ENCODE measurements at regions not wholly inside any gene's neighbourhood (a gene's known extent, or its start where the extent isn't known, plus 50 kb on each side); places are given as distances from the start of the nearest gene placed in this dataset.
A peak's percentile ranks its signal among the peaks of the same experiment; 100 is the strongest.
"Not testable (repeated sequence)": the region's sequence is repeated elsewhere in the genome, so short reads cannot be mapped to it uniquely, and the experiment has no call there.

DNA sequence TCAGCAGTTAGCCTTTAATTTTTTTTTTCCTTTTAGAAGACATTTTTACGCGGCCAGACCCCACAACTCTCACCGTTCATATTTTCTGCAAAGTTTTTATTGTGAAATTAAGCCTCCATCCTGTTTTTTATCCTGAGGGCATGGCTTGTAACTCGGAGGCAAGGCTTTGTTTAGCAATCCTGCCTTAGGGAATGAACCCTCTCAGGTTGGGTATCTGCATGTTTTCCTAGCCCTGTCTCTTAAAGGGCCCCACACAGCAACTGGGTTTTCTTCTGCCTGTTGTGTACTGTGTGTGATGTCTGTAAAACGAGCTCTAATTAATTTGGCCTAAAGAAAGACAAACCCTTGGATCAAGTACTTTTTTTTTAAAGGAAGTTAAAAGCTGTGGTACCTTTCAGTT lies 130.2 kb upstream of the COBL start:
- peaks cover 9% of the 10 kb centered on the region for H3K9me3 Mint-ChIP-seq
- no peak overlapping the region for H3K27ac Mint-ChIP-seq
- H3K4me3 Mint-ChIP-seq: no peak overlapping the region
- H3K36me3 Mint-ChIP-seq: no peaks in the 10 kb centered on the region
- H3K4me1 Mint-ChIP-seq: no peaks in the 10 kb centered on the region
- H3K27me3 Mint-ChIP-seq: no peaks in the 10 kb centered on the region

DNA sequence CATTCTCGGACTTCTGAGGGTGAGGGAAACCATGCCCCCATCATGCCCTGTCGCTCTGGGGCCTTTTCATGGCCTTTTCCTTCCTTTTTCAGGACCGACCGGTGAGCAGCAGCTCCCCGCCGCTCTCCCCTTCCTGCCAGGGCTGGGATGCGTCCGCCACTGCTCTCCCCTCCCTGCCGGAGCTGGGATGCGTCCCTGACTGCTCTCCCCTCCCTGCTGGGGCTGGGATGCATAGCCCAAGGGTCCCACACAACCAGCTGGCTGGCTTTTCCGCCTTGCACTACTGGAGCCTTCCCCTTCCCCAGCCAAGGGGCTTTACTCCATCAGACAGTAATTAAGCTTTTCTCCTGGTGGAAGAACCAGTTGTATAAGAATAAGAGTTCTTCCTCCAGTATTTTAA lies 129.7 kb upstream of the COBL start:
- Mint-ChIP-seq H3K4me3 (no peak overlapping the region), H3K27me3 (no peaks in the 10 kb centered on the region), H3K27ac (no peak overlapping the region), H3K9me3 (peaks cover 9% of the 10 kb centered on the region), H3K4me1 (no peaks in the 10 kb centered on the region), H3K36me3 (no peaks in the 10 kb centered on the region)

DNA sequence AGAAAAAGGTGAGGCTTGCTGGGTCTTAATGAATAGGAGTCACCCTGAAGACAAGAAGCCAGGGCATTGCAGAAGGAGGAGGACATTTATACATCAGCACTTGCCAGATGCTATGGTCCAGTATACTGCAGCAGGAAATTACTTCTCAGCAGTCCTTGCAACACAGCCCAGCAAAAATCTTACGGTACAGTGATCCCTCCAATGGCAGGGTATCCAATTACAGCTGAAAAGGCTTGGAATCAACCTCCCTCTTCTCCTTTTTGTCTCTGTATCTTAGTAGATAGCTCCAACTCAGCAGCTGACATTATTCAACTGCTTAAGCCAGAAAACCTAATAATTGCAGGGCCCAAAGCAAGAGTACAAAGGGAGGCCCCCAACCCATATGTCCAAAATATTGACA lies 128.3 kb upstream of the COBL start:
- no peak overlapping the region for H3K4me3 Mint-ChIP-seq
- no peaks in the 10 kb centered on the region for H3K4me1 Mint-ChIP-seq

DNA sequence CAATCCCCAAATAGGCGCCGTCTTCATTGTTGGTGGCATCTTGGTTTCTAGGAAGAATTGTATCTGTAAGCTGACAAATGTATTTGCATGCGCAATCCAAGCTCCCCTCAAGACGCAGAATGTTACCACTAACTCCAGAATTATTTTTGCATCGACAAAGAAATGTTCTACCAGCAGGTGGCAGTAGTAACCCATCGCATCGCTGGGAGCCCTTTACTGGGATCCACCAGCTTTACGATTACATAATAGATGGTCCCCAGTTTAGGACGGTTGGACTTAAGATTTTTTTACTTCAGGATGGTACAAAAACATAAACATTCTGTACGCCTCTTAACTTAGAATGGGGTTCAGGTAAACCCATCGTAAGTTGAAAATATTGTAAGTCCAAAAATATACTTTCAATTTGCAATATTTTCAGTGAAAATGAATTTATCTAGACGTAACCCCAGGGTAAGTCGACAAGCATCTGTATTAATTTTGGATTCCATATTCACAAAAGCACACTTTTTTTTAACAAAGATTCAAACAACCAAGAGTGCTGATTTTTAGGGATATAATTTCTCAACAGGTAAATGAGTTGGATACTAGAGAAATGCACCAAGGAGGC lies 114.0 kb upstream of the COBL start:
- Mint-ChIP-seq H3K4me1 (no peaks in the 10 kb centered on the region), H3K27ac (no peak overlapping the region), H3K9me3 (no peaks in the 10 kb centered on the region), H3K36me3 (no peaks in the 10 kb centered on the region), H3K27me3 (peaks cover 5% of the 10 kb centered on the region), H3K4me3 (no peak overlapping the region)

More for the DNA sequence above, 128.3 kb upstream of the COBL start:
- Mint-ChIP-seq H3K9me3 (peaks cover 9% of the 10 kb centered on the region), H3K27ac (no peak overlapping the region), H3K36me3 (no peaks in the 10 kb centered on the region), H3K27me3 (no peaks in the 10 kb centered on the region)

DNA sequence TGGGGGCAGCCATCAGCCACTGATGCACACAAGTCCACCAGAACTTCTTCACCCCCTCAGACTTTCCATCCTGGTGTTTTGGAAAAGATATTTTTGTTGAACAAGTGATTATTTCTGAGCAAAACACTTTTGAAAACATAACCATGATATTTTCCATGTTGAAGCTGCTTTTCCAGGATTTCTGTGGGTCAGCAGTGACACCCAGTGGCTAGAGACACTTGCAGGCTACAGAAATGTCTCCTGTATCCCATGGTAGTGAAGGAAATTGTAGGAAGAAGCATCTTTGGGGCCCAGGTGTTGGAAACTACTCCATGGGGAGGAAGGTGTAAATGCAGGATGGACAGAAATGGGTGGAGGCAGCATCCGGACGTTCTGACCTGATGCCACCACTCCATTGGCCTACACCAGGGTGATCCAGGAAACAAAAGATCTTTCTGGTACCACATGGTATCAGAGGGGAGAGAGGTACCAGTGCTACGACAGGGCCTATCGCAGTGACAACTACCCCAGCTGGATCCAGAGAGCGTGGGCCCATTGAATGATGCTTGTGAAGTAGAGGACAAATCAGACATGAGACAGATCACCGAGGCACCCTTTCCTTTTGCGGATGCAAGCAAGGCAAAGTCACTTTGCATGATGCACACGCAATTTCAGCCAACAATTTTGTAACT lies 111.7 kb upstream of the COBL start:
- H3K27ac Mint-ChIP-seq: no peak overlapping the region
- H3K4me3 Mint-ChIP-seq: no peak overlapping the region
- peaks cover 3% of the 10 kb centered on the region for H3K27me3 Mint-ChIP-seq
- H3K9me3 Mint-ChIP-seq: no peaks in the 10 kb centered on the region
- no peaks in the 10 kb centered on the region for H3K4me1 Mint-ChIP-seq
- no peaks in the 10 kb centered on the region for H3K36me3 Mint-ChIP-seq

DNA sequence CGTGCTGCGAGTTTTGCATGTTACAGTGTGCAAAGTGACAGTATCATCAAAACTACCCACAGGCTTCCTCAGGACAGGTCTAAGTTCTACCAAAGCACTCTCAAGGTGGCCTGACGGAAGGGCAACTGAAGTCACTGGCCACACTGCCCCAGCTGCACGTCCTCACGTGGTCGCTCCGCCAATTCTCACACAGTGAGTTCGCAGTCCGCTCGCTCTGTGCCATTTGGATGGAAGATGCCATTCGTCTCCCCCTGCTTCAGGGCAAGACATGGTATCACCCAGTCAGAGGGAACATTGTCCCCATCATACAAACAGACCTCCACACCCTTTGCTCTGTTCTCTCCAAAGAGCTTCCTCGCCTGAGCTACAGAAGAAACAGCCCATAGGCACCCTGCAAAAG lies 109.6 kb upstream of the COBL start:
- no peaks in the 10 kb centered on the region for H3K36me3 Mint-ChIP-seq
- peaks cover 3% of the 10 kb centered on the region for H3K27me3 Mint-ChIP-seq
- H3K9me3 Mint-ChIP-seq: no peaks in the 10 kb centered on the region
- H3K27ac Mint-ChIP-seq: no peak overlapping the region
- H3K4me3 Mint-ChIP-seq: no peak overlapping the region
- H3K4me1 Mint-ChIP-seq: no peaks in the 10 kb centered on the region

DNA sequence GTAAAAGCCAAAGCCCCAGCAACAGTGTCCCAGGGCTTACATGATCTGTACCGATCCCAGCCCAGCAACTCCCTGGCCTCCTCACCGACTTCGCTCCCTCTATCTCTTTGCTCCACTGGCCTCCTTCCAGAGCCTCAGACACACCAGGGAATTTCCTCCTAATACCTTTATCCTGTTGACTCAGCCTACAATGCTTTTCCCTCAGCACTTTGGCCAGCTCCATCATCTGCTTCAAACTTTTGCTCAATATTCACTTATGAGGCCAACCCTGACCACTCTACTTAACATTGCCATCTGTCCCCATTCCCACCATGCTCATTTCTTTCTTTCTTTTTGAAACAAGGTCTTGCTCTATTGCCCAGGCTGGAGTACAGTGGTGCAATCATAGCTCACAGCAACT lies 93.3 kb upstream of the COBL start:
- H3K36me3 Mint-ChIP-seq, H3K4me1 Mint-ChIP-seq, H3K9me3 Mint-ChIP-seq, H3K4me3 Mint-ChIP-seq, H3K27ac Mint-ChIP-seq, H3K27me3 Mint-ChIP-seq: not testable (repeated sequence)

DNA sequence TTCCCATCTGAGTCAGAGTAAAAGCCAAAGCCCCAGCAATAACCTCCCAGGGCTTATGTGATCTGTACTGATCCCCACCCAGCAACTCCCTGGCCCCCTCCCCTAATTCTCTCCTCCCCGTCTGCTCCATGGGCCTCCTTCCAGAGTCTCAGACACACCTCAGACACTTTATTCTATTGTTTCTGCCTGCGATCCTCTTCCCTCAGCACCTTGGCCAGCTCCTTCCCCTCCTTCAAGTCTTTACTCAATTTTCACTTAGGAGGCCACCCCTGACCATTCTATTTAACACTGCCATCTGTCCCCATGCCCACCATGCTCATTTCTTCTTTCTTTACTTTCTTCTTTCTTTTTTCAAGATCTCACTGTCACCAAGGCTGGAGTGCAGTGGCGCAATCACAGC lies 81.0 kb upstream of the COBL start:
- H3K9me3 Mint-ChIP-seq, H3K4me1 Mint-ChIP-seq, H3K27me3 Mint-ChIP-seq, H3K27ac Mint-ChIP-seq, H3K4me3 Mint-ChIP-seq, H3K36me3 Mint-ChIP-seq: not testable (repeated sequence)

DNA sequence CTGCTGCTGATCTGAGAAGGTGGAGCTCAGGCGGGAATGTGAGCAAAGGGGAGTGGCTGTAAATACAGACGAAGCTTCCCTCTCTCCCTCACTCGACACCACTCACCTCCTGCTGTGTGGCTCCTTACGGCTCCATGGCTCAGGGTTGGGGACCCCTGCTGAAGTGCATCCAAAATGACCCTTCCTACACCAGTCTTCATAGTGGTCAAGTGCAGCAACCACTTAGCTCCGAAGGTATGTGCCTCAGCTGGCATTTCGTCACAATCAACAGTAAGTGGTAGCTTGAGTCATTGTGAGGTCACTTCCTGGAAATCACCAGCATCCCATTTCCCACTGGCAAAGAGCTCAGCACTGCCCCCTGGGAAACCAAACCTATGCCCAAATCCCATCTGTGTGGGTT lies 76.4 kb upstream of the COBL start:
- H3K4me3 Mint-ChIP-seq, H3K27ac Mint-ChIP-seq, H3K4me1 Mint-ChIP-seq, H3K36me3 Mint-ChIP-seq, H3K27me3 Mint-ChIP-seq, H3K9me3 Mint-ChIP-seq: not testable (repeated sequence)

DNA sequence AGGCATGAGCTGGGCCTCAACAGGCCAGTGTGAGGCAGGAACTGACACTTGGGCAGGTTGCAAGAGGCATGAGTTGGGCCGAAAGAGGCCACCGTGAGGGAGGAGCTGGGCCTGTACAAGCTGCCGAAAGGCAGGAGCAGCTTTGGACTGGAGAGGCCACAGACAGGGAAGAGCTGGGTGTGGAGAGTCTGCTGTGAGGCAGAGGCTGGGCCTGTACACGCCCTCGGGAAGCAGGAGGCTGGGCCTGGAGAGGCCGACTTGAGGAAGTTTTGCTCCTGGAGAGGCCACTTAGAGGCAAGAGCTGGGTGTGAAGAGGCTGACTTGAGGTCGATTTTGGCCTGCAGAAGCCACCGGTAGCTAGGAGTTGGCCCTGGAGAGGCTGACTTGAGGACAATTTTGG lies 73.3 kb upstream of the COBL start:
- H3K9me3 Mint-ChIP-seq, H3K27me3 Mint-ChIP-seq, H3K27ac Mint-ChIP-seq, H3K4me3 Mint-ChIP-seq, H3K4me1 Mint-ChIP-seq, H3K36me3 Mint-ChIP-seq: not testable (repeated sequence)

DNA sequence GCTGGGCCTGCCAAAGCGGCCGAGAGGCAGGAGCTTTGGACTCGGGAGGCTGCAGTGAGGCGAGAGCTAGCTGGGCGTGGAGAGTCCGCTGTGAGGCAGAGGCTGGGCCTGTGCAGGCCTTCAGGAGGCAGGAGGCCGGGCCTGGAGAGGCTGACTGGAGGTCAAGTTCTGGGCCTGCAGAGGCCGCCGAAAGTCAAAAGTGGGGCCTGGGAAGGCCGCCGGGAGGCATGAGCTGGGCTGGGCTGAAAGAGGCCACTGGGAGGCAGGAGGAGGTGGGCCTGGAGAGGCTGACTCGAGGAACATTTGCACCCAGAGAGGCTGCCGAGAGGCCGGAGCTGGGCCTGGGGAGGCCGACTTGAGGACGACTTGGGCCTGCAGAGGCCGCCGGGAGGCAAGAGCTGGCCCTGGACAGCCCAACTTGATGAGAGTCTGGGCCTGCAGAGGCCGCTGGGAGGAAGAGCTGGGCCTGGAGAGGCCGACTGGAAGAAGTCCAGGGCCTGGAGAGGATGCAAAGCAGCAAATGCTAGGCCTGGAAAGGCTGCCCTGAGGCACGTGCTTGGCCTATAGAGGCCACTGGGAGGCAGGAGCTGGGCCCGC lies 72.7 kb upstream of the COBL start:
- H3K4me3 Mint-ChIP-seq, H3K4me1 Mint-ChIP-seq, H3K27ac Mint-ChIP-seq: not testable (repeated sequence)

DNA sequence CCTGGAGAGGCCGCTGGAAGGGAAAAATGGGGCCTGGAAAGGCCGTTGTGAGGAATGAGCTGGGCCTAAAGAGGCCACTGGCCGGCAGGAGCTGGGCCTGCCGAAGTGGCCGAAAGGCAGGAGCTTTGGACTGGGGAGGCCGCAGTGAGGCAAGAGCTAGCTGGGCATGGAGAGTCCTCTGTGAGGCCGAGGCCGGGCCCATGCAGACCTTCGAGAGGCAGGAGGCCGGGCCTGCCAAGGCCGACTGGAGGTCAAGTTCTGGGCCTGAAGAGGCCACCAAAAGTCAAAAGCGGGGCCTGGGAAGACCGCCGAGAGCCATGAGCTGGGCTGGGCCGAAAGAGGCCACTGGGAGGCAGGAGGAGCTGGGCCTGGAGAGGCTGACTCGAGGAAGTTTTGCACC lies 71.6 kb upstream of the COBL start:
- H3K27me3 Mint-ChIP-seq, H3K4me3 Mint-ChIP-seq, H3K4me1 Mint-ChIP-seq, H3K9me3 Mint-ChIP-seq, H3K36me3 Mint-ChIP-seq: not testable (repeated sequence)
- peak overlapping the region; percentile 59 for H3K27ac Mint-ChIP-seq

More for the DNA sequence above, 72.7 kb upstream of the COBL start:
- not testable (repeated sequence) for H3K9me3 Mint-ChIP-seq, H3K36me3 Mint-ChIP-seq, H3K27me3 Mint-ChIP-seq

DNA sequence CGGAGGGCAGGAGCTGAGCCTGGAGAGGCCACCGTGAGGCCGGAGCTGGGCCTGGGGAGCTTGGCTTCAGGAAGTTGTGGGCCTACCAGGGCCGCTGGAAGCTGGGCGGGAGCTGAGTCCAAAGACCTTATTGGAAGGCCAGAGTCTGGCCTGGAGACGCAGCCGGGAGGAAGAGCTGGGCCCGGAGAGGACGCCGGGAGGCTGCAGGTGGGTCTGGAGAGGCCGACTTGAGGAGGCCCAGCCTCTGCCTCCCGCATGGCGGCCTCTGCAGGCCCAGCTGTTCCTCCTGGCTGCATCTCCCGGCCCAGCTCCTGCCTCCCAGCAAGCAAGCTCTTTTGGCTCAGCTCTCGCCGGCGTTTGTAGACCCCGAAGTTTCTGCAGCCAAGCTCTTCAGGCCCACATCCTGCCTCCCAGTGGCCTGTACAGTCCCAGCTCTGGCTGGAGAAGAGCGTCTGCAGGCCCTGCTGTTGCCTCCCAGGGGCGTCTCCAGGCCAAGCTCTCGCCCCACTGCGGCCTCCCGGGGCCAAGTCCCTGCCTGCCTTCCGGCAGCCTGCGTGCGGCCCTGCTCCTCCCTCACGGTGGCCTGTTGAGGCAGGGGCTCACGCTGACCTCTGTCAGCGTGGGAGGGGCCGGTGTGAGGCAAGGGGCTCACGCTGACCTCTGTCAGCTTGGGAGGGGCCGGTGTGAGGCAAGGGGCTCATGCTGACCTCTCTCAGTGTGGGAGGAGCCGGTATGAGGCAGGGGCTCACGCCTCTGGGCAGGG lies 70.4 kb upstream of the COBL start:
- H3K4me3 Mint-ChIP-seq, H3K36me3 Mint-ChIP-seq, H3K9me3 Mint-ChIP-seq, H3K27ac Mint-ChIP-seq, H3K4me1 Mint-ChIP-seq, H3K27me3 Mint-ChIP-seq: not testable (repeated sequence)

DNA sequence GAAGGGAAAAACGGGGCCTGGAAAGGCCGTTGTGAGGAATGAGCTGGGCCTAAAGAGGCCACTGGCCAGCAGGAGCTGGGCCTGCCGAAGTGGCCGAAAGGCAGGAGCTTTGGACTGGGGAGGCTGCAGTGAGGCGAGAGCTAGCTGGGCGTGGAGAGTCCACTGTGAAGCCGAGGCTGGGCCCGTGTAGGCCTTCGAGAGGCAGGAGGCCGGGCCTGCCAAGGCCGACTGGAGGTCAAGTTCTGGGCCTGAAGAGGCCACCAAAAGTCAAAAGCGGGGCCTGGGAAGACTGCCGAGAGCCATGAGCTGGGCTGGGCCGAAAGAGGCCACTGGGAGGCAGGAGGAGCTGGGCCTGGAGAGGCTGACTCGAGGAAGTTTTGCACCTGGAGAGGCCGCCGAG lies 69.6 kb upstream of the COBL start:
- not testable (repeated sequence) for H3K27me3 Mint-ChIP-seq, H3K27ac Mint-ChIP-seq, H3K36me3 Mint-ChIP-seq, H3K9me3 Mint-ChIP-seq, H3K4me1 Mint-ChIP-seq, H3K4me3 Mint-ChIP-seq

DNA sequence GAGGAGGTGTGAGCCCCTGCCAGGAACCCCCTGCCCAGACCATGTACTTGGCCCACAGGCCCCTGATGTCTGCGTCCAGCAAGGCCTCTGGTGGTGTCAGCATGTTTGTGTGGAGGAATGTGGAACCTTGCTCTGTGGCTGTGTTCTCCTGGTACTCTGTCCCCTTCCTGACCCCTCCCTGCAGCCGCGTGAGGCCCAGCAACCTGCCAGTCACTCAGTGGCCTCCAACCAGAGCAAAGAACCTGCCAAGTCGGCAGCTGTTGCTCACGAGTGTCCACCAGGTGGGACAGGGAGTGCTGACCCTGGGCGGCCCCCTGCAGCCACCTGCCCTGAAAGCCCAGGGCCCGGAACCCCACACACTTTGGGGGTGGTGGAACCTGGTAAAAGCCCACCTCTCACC lies 65.6 kb upstream of the COBL start:
- not testable (repeated sequence) for H3K4me3 Mint-ChIP-seq, H3K9me3 Mint-ChIP-seq

DNA sequence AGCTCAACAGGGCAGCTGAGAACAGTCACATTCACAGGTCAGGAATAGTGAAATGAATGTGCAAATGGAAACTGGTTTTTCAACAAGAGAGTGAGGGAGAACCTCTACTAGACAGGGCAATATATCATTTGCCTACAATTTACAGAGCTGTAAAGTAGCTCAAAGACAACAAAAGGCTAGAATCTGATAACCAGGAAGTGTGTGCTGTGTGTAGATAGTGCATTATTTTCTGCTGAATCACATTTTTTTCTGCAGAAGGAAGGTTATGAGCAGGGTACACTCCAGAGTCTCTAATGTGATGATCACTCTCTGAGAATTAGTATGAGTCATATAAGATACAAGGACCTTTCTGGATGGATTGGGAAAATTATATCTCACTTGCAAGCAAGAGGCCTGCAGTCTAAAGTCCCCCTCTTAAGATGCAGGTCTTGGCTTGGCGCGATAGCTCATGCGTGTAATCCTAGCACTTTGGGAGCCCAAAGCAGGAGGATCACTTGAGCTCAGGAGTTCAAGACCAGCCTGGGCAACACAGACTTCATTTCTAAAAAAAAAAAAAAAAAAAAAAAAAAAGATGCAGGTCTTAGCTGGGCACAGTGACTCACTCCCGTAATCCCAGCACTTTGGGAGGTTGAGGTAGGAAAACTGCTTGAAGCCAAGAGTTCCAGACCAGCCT lies 59.9 kb upstream of the COBL start:
- H3K4me1 Mint-ChIP-seq: no peaks in the 10 kb centered on the region
- no peaks in the 10 kb centered on the region for H3K27me3 Mint-ChIP-seq
- no peak overlapping the region for H3K4me3 Mint-ChIP-seq
- no peaks in the 10 kb centered on the region for H3K9me3 Mint-ChIP-seq
- no peaks in the 10 kb centered on the region for H3K36me3 Mint-ChIP-seq
- H3K27ac Mint-ChIP-seq: no peak overlapping the region

More for the DNA sequence above, 65.6 kb upstream of the COBL start:
- H3K27ac Mint-ChIP-seq, H3K4me1 Mint-ChIP-seq, H3K27me3 Mint-ChIP-seq, H3K36me3 Mint-ChIP-seq: not testable (repeated sequence)
